Tibial artery (tissue), 4 donors: ENCODE measurements at regions not wholly inside any gene's neighbourhood (a gene's known extent, or its start where the extent isn't known, plus 50 kb on each side); places are given as distances from the start of the nearest gene placed in this dataset.

ENCODE experiments used
- DNase-seq, 2 donors: peaks; one replicate each; pipeline ENCODE4 v3.0.0-alpha.2; 2019
- H3K27ac ChIP-seq, 2 donors: fragments of 200-600 bp; sonication (generic) in 1 of 2; 1 replicate in 1 of 2; 2 replicates in 1 of 2; pipeline ENCODE4 v1.5.1; 2018 to 2019; ENCODE audit warnings: mild to moderate bottlenecking in 1 of 2
- H3K27me3 ChIP-seq, 2 donors: fragments of 200-600 bp; sonication (generic) in 1 of 2; one replicate each; pipeline versions ENCODE4 v1.5.1 to v1.6.0; 2016 to 2019
- H3K36me3 ChIP-seq, 3 donors: fragments of 200-600 bp; sonication (generic) in 2 of 3; one replicate each; pipeline ENCODE4 v1.5.1; 2016 to 2019; ENCODE audit warnings: mild to moderate bottlenecking in 2 of 3
- H3K4me1 ChIP-seq, 4 donors: fragments of 200-600 bp; sonication (generic) in 2 of 4; 1 replicate in 3 of 4; 2 replicates in 1 of 4; pipeline ENCODE4 v1.5.1; 2016 to 2019
- H3K4me3 ChIP-seq, 2 donors: fragments of 200-600 bp; sonication (generic) in 1 of 2; 1 replicate in 1 of 2; 2 replicates in 1 of 2; pipeline ENCODE4 v1.5.1; 2018 to 2019; ENCODE audit warnings: mild to moderate bottlenecking in 2 of 2
- H3K9me3 ChIP-seq, 3 donors: fragments of 200-600 bp; sonication (generic) in 1 of 3; one replicate each; pipeline ENCODE4 v1.5.1; 2016 to 2019
- intact Hi-C: fragments of 100-400 bp; cut with DNase I; formaldehyde crosslinking; loops from one replicate; pipeline ENCODE4 v1.15.0; 2023; ENCODE audit warnings: low total_unique reads
- TF ChIP-seq, protein P1 (sequence below), 2 experiments: fragments of 200-600 bp in 1 of 2; fragments of 450-650 bp in 1 of 2; IDR thresholded peaks; one replicate each; pipeline ENCODE4 v1.5.1; 2017 to 2019; ENCODE audit warnings: antibody characterized with exemption in 2 of 2, mild to moderate bottlenecking in 1 of 2, moderate library complexity in 1 of 2

- H3K4me1 ChIP-seq: no peaks in the 10 kb centered on the region
- no peaks in the 10 kb centered on the region for H3K9me3 ChIP-seq
- H3K4me3 ChIP-seq: no peak overlapping the region
- DNase-seq: no peak
- no peak overlapping the region for H3K27ac ChIP-seq
- TF ChIP-seq, protein P1, sequence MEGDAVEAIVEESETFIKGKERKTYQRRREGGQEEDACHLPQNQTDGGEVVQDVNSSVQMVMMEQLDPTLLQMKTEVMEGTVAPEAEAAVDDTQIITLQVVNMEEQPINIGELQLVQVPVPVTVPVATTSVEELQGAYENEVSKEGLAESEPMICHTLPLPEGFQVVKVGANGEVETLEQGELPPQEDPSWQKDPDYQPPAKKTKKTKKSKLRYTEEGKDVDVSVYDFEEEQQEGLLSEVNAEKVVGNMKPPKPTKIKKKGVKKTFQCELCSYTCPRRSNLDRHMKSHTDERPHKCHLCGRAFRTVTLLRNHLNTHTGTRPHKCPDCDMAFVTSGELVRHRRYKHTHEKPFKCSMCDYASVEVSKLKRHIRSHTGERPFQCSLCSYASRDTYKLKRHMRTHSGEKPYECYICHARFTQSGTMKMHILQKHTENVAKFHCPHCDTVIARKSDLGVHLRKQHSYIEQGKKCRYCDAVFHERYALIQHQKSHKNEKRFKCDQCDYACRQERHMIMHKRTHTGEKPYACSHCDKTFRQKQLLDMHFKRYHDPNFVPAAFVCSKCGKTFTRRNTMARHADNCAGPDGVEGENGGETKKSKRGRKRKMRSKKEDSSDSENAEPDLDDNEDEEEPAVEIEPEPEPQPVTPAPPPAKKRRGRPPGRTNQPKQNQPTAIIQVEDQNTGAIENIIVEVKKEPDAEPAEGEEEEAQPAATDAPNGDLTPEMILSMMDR (IDR thresholded peaks at IDR 0.05): no peak
- peaks cover 0 to 2% of the 10 kb centered on the region in 2 donors for H3K27me3 ChIP-seq
- no peaks in the 10 kb centered on the region for H3K36me3 ChIP-seq
- intact Hi-C loops: loop anchor here (5.0 kb wide), 1 partner anchor 352 kb away; no protein-coding TSS in a partner anchor
These were observed 133.1 kb upstream of the NUDT7 start for GRCh38 chr16:77589071-77589765.

DNA sequence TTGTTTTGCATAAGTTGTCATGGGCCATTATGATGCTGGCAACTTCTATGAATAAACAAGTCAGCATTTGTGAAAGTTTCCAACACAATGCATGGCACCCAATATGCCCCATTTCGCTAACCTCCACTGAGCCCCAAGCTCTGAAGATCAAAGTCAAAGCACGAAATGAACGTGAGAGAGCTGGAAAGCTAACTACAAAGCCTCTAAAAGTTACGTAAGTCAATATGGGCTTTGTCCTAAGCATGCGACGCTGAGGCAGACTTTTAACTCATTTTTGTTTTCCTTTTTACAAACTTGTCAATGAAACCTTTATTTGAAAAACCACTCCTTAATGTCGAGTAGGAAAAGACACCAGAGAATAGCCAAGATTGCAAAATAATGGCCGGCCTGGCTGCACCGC is 131.6 kb upstream of the NUDT7 start:
- DNase-seq: no peak
- H3K4me1 ChIP-seq: no peaks in the 10 kb centered on the region
- no peaks in the 10 kb centered on the region for H3K9me3 ChIP-seq
- intact Hi-C loops: no loop called here
- peaks cover 0 to 2% of the 10 kb centered on the region in 2 donors for H3K27me3 ChIP-seq
- TF ChIP-seq, protein P1 (IDR thresholded peaks at IDR 0.05): no peak
- no peaks in the 10 kb centered on the region for H3K36me3 ChIP-seq
- no peak overlapping the region for H3K4me3 ChIP-seq
- H3K27ac ChIP-seq: no peak overlapping the region

GRCh38 chr16:77591347-77591746 is 131.0 kb upstream of the NUDT7 start:
- intact Hi-C loops: no loop called here

GRCh38 chr16:77592021-77592420 is 130.3 kb upstream of the NUDT7 start:
- Histone ChIP-seq H3K4me3 (no peak overlapping the region), H3K4me1 (no peaks in the 10 kb centered on the region), H3K36me3 (no peaks in the 10 kb centered on the region), H3K9me3 (no peaks in the 10 kb centered on the region), H3K27ac (no peak overlapping the region), H3K27me3 (peaks cover 0 to 1% of the 10 kb centered on the region in 2 donors)
- no peak for DNase-seq
- TF ChIP-seq, protein P1 (IDR thresholded peaks at IDR 0.05): no peak
- intact Hi-C loops: no loop called here

More at GRCh38 chr16:77591347-77591746, 131.0 kb upstream of the NUDT7 start:
- H3K4me1 ChIP-seq: no peaks in the 10 kb centered on the region
- peaks cover 0 to 2% of the 10 kb centered on the region in 2 donors for H3K27me3 ChIP-seq
- no peak overlapping the region for H3K27ac ChIP-seq
- DNase-seq: no peak
- H3K36me3 ChIP-seq: no peaks in the 10 kb centered on the region
- no peak overlapping the region for H3K4me3 ChIP-seq
- TF ChIP-seq, protein P1 (IDR thresholded peaks at IDR 0.05): no peak
- no peaks in the 10 kb centered on the region for H3K9me3 ChIP-seq

- no peak overlapping the region for H3K27ac ChIP-seq
- intact Hi-C loops: no loop called here
- H3K4me3 ChIP-seq: no peak overlapping the region
- no peaks in the 10 kb centered on the region for H3K36me3 ChIP-seq
- DNase-seq: no peak
- no peaks in the 10 kb centered on the region for H3K27me3 ChIP-seq
- H3K9me3 ChIP-seq: no peaks in the 10 kb centered on the region
- TF ChIP-seq, protein P1 (IDR thresholded peaks at IDR 0.05): no peak
- H3K4me1 ChIP-seq: no peaks in the 10 kb centered on the region
These were observed 128.3 kb upstream of the NUDT7 start for GRCh38 chr16:77594057-77594456.
